AG04449 (cell line): ENCODE measurements at regions not wholly inside any gene's neighbourhood (a gene's known extent, or its start where the extent isn't known, plus 50 kb on each side); places are given as distances from the start of the nearest gene placed in this dataset.

Experiments used
- CTCF ChIA-PET: fragments of 350-600 bp; formaldehyde crosslinking; extraction: SDS; loops from one replicate; lab custom pipeline; 2021; ENCODE audit warnings: antibody characterized with exemption; lab: Yijun Ruan, JAX
- POLR2A ChIA-PET: fragments of 400-600, 350-600 bp; formaldehyde crosslinking; extraction: SDS; loops from one replicate; lab custom pipeline; 2020; ENCODE audit warnings: antibody characterized with exemption, inconsistent platforms; lab: Yijun Ruan, JAX
- DNase-seq: peaks from one replicate; pipeline ENCODE4 v3.0.0-alpha.2; 2010; ENCODE audit warnings: low read depth, low spot score
- H3K4me3 ChIP-seq: 2 replicates; pipeline ENCODE4 v1.5.1; 2011; ENCODE audit warnings: low read depth, mild to moderate bottlenecking, control low read depth, low read length
- CTCF ChIP-seq: IDR thresholded peaks from one replicate; pipeline ENCODE4 v1.5.1; 2011; ENCODE audit warnings: mild to moderate bottlenecking, moderate library complexity, low read length, control low read depth, inconsistent platforms; ENCODE audit not compliant: insufficient read depth; ENCODE audit errors: missing control alignments

- H3K4me3 ChIP-seq: no peak overlapping the region
- no peak for TF ChIP-seq CTCF
- CTCF ChIA-PET: no interaction called here
- POLR2A ChIA-PET: no interaction called here
- no peak for DNase-seq
Measured at GRCh38 chr4:42296196-42296595, 101.1 kb upstream of the SHISA3 start.

- no peak overlapping the region for H3K4me3 ChIP-seq
- DNase-seq: no peak
- CTCF ChIA-PET: no interaction called here
- TF ChIP-seq CTCF: no peak
- POLR2A ChIA-PET: no interaction called here
Measured at GRCh38 chr4:42302348-42302747, 94.9 kb upstream of the SHISA3 start.

- ChIA-PET CTCF (no interaction called here), POLR2A (no interaction called here)
- no peak overlapping the region for H3K4me3 ChIP-seq
- TF ChIP-seq CTCF: no peak
- DNase-seq: no peak
Measured at GRCh38 chr4:42306221-42307109, 90.8 kb upstream of the SHISA3 start.

GRCh38 chr4:42308247-42308646 is 89.0 kb upstream of the SHISA3 start:
- no peak overlapping the region for H3K4me3 ChIP-seq
- CTCF ChIA-PET: no interaction called here
- POLR2A ChIA-PET: no interaction called here
- no peak for TF ChIP-seq CTCF
- no peak for DNase-seq

- TF ChIP-seq CTCF: no peak
- no peak for DNase-seq
- CTCF ChIA-PET: no interaction called here
- POLR2A ChIA-PET: no interaction called here
- no peak overlapping the region for H3K4me3 ChIP-seq
Measured at GRCh38 chr4:42309361-42310260, 87.7 kb upstream of the SHISA3 start.

GRCh38 chr4:42310358-42310757 is 86.9 kb upstream of the SHISA3 start:
- ChIA-PET POLR2A (no interaction called here), CTCF (no interaction called here)
- no peak for DNase-seq
- no peak for TF ChIP-seq CTCF
- H3K4me3 ChIP-seq: no peak overlapping the region
